Stomach (tissue), 8 donors: ENCODE measurements at regions not wholly inside any gene's neighbourhood (a gene's known extent, or its start where the extent isn't known, plus 50 kb on each side); places are given as distances from the start of the nearest gene placed in this dataset.

Experiments
- DNase-seq, 2 donors: peaks; one replicate each; pipeline versions ENCODE4 v3.0.0 to v3.0.0-alpha.2; 2013 to 2019
- H3K27ac ChIP-seq, 5 donors: fragments of 200-600 bp in 4 of 5; sonication (generic) in 4 of 5; one replicate each; pipeline ENCODE4 v1.5.1; 2013 to 2019; ENCODE audit warnings: mild to moderate bottlenecking in 1 of 5, moderate library complexity in 1 of 5
- H3K27me3 ChIP-seq, 3 donors: fragments of 200-600 bp; sonication (generic); one replicate each; pipeline ENCODE4 v1.5.1; 2017 to 2019; ENCODE audit warnings: mixed run types in 1 of 3
- H3K36me3 ChIP-seq, 4 donors: fragments of 200-600 bp; sonication (generic); 1 replicate in 3 of 4; 2 replicates in 1 of 4; pipeline ENCODE4 v1.5.1; 2016 to 2019
- H3K4me1 ChIP-seq, 4 donors: fragments of 200-600 bp; sonication (generic); one replicate each; pipeline ENCODE4 v1.5.1; 2016 to 2019
- H3K4me3 ChIP-seq, 4 donors: fragments of 200-600 bp; sonication (generic) in 3 of 4; one replicate each; pipeline ENCODE4 v1.5.1; 2016 to 2019; ENCODE audit warnings: mild to moderate bottlenecking in 1 of 4
- H3K9me3 ChIP-seq, 4 donors: fragments of 200-600 bp; sonication (generic); one replicate each; pipeline ENCODE4 v1.5.1; 2016 to 2019
- CTCF ChIP-seq, 7 experiments: fragments of 450-650 bp in 4 of 7; fragments of 200-600 bp in 3 of 7; sonication (generic) in 3 of 7; IDR thresholded peaks; one replicate each; pipeline ENCODE4 v1.5.1; 2016 to 2019; ENCODE audit warnings: antibody characterized with exemption in 7 of 7, control low read depth in 2 of 7, mild to moderate bottlenecking in 1 of 7
- EP300 ChIP-seq: sonication (generic); formaldehyde crosslinking; IDR thresholded peaks from one replicate; pipeline ENCODE4 v1.6.1; 2017; ENCODE audit warnings: antibody characterized with exemption
- POLR2A ChIP-seq, 4 donors: fragments of 450-650 bp; IDR thresholded peaks; one replicate each; pipeline ENCODE4 v1.6.1; 2016; ENCODE audit warnings: antibody characterized with exemption in 4 of 4, control low read depth in 2 of 4, mild to moderate bottlenecking in 1 of 4, moderate library complexity in 1 of 4
- POLR2AphosphoS5 ChIP-seq, 3 donors: sonication (generic); formaldehyde crosslinking; IDR thresholded peaks; one replicate each; pipeline ENCODE4 v1.6.1; 2016; ENCODE audit warnings: antibody characterized with exemption in 3 of 3
- WGBS, 5 donors: extraction: QIAGEN DNeasy Blood & Tissue Kit in 3 of 5; methylation state at CpG; one replicate each; pipeline versions ENCODE4 v1.1.5 to v1.1.7; 2013 to 2018; 5-methylcytosine and 5-hydroxymethylcytosine counted together
- intact Hi-C: fragments of 100-400 bp; cut with DNase I; formaldehyde crosslinking; loops from one replicate; pipeline ENCODE4 v1.15.1; 2023; ENCODE audit warnings: low total_unique reads
- donor health status: healthy with polysubstance abuse.
- donor health status: Bipolar disorder and iron deficiency.
- donor health status: healthy.

GRCh38 chr21:17436626-17437111, 76.2 kb upstream of the CXADR start:
- no peaks in the 10 kb centered on the region for H3K36me3 ChIP-seq
- peak in 1 of 2 donors; percentile 47 for DNase-seq
- H3K4me3 ChIP-seq: no peak overlapping the region
- H3K9me3 ChIP-seq: no peaks in the 10 kb centered on the region
- H3K27ac ChIP-seq: peak overlapping the region in 2 of 5 donors; percentile 1 to 26
- H3K4me1 ChIP-seq: peaks cover 0 to 26% (median 8%) of the 10 kb centered on the region in 4 donors
- TF ChIP-seq POLR2A (IDR thresholded peaks at IDR 0.05): no peak
- TF ChIP-seq POLR2AphosphoS5 (IDR thresholded peaks at IDR 0.05): no peak
- no peak for TF ChIP-seq EP300
- TF ChIP-seq CTCF (IDR thresholded peaks at IDR 0.05): no peak
- WGBS, 5 donors: 25 to 43% (median 31%) methylated on average over 4 of the region's 4 CpGs
- intact Hi-C loops: no loop called here
- no peaks in the 10 kb centered on the region for H3K27me3 ChIP-seq

GRCh38 chr21:17438635-17439034, 74.2 kb upstream of the CXADR start:
- no peak for TF ChIP-seq POLR2AphosphoS5 (IDR thresholded peaks at IDR 0.05)
- TF ChIP-seq EP300: no peak
- no peak for TF ChIP-seq CTCF (IDR thresholded peaks at IDR 0.05)
- TF ChIP-seq POLR2A (IDR thresholded peaks at IDR 0.05): no peak
- no peak overlapping the region for H3K4me3 ChIP-seq
- peaks cover 0 to 28% (median 10%) of the 10 kb centered on the region in 4 donors for H3K4me1 ChIP-seq
- DNase-seq: no peak
- H3K27ac ChIP-seq: no peak overlapping the region
- H3K36me3 ChIP-seq: no peaks in the 10 kb centered on the region
- no peaks in the 10 kb centered on the region for H3K9me3 ChIP-seq
- 65 to 81% (median 72%) methylated on average over 5 of the region's 5 CpGs for WGBS, 5 donors
- no peaks in the 10 kb centered on the region for H3K27me3 ChIP-seq
- intact Hi-C loops: no loop called here

DNA sequence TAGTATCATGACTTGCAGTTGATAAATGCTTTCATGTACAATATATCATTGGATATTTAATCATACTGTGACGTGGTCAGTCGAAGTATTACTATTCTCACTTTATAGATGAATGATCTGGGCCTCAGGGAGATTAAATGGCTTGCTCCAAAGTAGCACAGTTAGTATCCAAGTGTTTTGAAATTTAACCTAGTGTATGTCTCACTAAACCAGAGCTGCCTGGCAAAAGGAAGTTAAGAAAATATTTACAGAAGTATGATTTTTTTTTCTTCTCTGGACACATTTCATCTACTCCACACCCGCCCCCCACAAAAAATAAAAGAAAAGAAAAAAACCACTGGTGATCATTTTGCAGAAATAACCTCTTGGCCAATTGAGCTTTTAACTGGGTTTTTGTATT, 71.9 kb upstream of the CXADR start:
- WGBS, 5 donors: 21 to 36% (median 32%) methylated on average over 3 of the region's 3 CpGs
- Histone ChIP-seq H3K27ac (peak overlapping the region in 1 of 5 donors; percentile 40), H3K36me3 (no peaks in the 10 kb centered on the region), H3K27me3 (no peaks in the 10 kb centered on the region), H3K4me3 (no peak overlapping the region), H3K4me1 (peaks cover 0 to 28% (median 10%) of the 10 kb centered on the region in 4 donors), H3K9me3 (no peaks in the 10 kb centered on the region)
- intact Hi-C loops: no loop called here
- no peak for DNase-seq
- TF ChIP-seq POLR2AphosphoS5 (IDR thresholded peaks at IDR 0.05): no peak
- no peak for TF ChIP-seq POLR2A (IDR thresholded peaks at IDR 0.05)
- no peak for TF ChIP-seq CTCF (IDR thresholded peaks at IDR 0.05)
- TF ChIP-seq EP300: no peak

- intact Hi-C loops: no loop called here
- Histone ChIP-seq H3K4me3 (no peak overlapping the region), H3K36me3 (no peaks in the 10 kb centered on the region), H3K27me3 (no peaks in the 10 kb centered on the region), H3K9me3 (no peaks in the 10 kb centered on the region), H3K4me1 (peaks cover 0 to 24% (median 10%) of the 10 kb centered on the region in 4 donors), H3K27ac (peak overlapping the region in 1 of 5 donors; percentile 61)
- 29 to 63% (median 35%) methylated on average over 1 of the region's 1 CpG for WGBS, 5 donors
- DNase-seq: peak; percentile 54 to 85
- TF ChIP-seq POLR2AphosphoS5 (IDR thresholded peaks at IDR 0.05) (peak in 1 of 3 donors; percentile 9), CTCF (IDR thresholded peaks at IDR 0.05) (no peak)
Measured at GRCh38 chr21:17441370-17441769, 71.5 kb upstream of the CXADR start.
